ENCODE measurements at regions not wholly inside any gene's neighbourhood (a gene's known extent, or its start where the extent isn't known, plus 50 kb on each side); places are given as distances from the start of the nearest gene placed in this dataset.

DNA sequence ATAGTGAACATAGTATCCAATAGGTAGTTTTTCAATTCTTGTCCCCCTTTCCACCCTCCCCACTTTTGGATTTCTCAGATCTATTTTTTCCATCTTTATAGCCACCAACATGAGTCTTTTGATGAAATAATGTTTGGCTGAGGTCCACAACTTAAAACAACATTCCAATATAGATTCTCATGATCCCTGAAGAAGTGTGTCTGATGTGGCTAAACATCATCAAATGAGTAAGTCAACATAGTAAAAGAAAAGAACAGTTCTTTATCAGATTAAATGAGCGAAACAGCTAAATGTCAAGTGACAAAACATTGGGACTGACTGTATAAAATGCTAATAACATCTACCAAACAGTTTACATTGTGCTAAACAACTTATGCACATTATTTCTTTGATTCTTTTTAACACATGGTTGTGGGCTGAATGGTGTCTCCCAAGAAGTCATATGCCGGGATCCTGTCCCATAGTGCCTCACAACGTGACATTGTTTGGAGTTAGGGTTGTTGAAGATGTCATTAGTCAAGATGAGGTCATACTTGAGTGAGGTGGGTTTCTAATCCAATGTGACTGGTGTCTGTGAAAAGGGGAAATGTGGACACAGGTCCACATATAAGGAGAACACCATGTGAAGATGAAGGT lies 453.6 kb downstream of the LTN1 start:
- TF ChIP-seq, protein P1, sequence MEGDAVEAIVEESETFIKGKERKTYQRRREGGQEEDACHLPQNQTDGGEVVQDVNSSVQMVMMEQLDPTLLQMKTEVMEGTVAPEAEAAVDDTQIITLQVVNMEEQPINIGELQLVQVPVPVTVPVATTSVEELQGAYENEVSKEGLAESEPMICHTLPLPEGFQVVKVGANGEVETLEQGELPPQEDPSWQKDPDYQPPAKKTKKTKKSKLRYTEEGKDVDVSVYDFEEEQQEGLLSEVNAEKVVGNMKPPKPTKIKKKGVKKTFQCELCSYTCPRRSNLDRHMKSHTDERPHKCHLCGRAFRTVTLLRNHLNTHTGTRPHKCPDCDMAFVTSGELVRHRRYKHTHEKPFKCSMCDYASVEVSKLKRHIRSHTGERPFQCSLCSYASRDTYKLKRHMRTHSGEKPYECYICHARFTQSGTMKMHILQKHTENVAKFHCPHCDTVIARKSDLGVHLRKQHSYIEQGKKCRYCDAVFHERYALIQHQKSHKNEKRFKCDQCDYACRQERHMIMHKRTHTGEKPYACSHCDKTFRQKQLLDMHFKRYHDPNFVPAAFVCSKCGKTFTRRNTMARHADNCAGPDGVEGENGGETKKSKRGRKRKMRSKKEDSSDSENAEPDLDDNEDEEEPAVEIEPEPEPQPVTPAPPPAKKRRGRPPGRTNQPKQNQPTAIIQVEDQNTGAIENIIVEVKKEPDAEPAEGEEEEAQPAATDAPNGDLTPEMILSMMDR (IDR thresholded peaks at IDR 0.05; ENCODE audit: insufficient read depth, low read length, poor library complexity, severe bottlenecking), result no peak
- no peak for TF ChIP-seq EZH2phosphoT487 (conservative IDR thresholded peaks at IDR 0.05; ENCODE audit: low read length)
